ENCODE measurements at regions not wholly inside any gene's neighbourhood (a gene's known extent, or its start where the extent isn't known, plus 50 kb on each side); places are given as distances from the start of the nearest gene placed in this dataset.

GRCh38 chr17:77837917-77838316 lies 120.6 kb upstream of the TNRC6C start:
- TF ChIP-seq EGR1 (IDR thresholded peaks at IDR 0.05; ENCODE audit: low read depth in 2 of 2) (no peak), HNF4G (IDR thresholded peaks at IDR 0.05) (no peak), RAD21 (IDR thresholded peaks at IDR 0.05) (no peak), ZBTB33 (IDR thresholded peaks at IDR 0.05) (no peak), TAF1 (conservative IDR thresholded peaks at IDR 0.05) (no peak), GABPA (IDR thresholded peaks at IDR 0.05 in 1 of 2, conservative IDR thresholded peaks at IDR 0.05 in 1 of 2) (no peak), SP1 (IDR thresholded peaks at IDR 0.05) (no peak), MAX (IDR thresholded peaks at IDR 0.05) (no peak), HNF4A (conservative IDR thresholded peaks at IDR 0.05) (no peak), JUND (IDR thresholded peaks at IDR 0.05) (no peak), YY1 (IDR thresholded peaks at IDR 0.05) (no peak), ATF3 (IDR thresholded peaks at IDR 0.05) (no peak), RXRA (IDR thresholded peaks at IDR 0.05) (no peak), FOXA1 (IDR thresholded peaks at IDR 0.05) (no peak), FOXA2 (IDR thresholded peaks at IDR 0.05) (no peak), NR2F2 (IDR thresholded peaks at IDR 0.05) (no peak)
- TF ChIP-seq, protein P1, sequence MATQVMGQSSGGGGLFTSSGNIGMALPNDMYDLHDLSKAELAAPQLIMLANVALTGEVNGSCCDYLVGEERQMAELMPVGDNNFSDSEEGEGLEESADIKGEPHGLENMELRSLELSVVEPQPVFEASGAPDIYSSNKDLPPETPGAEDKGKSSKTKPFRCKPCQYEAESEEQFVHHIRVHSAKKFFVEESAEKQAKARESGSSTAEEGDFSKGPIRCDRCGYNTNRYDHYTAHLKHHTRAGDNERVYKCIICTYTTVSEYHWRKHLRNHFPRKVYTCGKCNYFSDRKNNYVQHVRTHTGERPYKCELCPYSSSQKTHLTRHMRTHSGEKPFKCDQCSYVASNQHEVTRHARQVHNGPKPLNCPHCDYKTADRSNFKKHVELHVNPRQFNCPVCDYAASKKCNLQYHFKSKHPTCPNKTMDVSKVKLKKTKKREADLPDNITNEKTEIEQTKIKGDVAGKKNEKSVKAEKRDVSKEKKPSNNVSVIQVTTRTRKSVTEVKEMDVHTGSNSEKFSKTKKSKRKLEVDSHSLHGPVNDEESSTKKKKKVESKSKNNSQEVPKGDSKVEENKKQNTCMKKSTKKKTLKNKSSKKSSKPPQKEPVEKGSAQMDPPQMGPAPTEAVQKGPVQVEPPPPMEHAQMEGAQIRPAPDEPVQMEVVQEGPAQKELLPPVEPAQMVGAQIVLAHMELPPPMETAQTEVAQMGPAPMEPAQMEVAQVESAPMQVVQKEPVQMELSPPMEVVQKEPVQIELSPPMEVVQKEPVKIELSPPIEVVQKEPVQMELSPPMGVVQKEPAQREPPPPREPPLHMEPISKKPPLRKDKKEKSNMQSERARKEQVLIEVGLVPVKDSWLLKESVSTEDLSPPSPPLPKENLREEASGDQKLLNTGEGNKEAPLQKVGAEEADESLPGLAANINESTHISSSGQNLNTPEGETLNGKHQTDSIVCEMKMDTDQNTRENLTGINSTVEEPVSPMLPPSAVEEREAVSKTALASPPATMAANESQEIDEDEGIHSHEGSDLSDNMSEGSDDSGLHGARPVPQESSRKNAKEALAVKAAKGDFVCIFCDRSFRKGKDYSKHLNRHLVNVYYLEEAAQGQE (IDR thresholded peaks at IDR 0.05) = no peak
- TF ChIP-seq, protein P2, sequence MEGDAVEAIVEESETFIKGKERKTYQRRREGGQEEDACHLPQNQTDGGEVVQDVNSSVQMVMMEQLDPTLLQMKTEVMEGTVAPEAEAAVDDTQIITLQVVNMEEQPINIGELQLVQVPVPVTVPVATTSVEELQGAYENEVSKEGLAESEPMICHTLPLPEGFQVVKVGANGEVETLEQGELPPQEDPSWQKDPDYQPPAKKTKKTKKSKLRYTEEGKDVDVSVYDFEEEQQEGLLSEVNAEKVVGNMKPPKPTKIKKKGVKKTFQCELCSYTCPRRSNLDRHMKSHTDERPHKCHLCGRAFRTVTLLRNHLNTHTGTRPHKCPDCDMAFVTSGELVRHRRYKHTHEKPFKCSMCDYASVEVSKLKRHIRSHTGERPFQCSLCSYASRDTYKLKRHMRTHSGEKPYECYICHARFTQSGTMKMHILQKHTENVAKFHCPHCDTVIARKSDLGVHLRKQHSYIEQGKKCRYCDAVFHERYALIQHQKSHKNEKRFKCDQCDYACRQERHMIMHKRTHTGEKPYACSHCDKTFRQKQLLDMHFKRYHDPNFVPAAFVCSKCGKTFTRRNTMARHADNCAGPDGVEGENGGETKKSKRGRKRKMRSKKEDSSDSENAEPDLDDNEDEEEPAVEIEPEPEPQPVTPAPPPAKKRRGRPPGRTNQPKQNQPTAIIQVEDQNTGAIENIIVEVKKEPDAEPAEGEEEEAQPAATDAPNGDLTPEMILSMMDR (IDR thresholded peaks at IDR 0.05; ENCODE audit: low read depth, low read length, missing input control) = no peak
- 97% methylated on average over 9 of the region's 9 CpGs for WGBS

More at GRCh38 chr17:77837917-77838316, 120.6 kb upstream of the TNRC6C start:
- no peak overlapping the region for H3K9ac ChIP-seq (ENCODE audit: low read depth in 1 of 2, low read length in 2 of 2)
- H3K4me1 ChIP-seq (ENCODE audit: control insufficient read depth in 4 of 4, insufficient read depth in 4 of 4, low read length in 3 of 4) = peaks cover 0 to 6% (median 0%) of the 10 kb centered on the region in 4 donors
- H3K27me3 ChIP-seq (ENCODE audit: control insufficient read depth in 4 of 4, insufficient read depth in 4 of 4, low read length in 3 of 4) = no peaks in the 10 kb centered on the region
- no peaks in the 10 kb centered on the region for H3K9me3 ChIP-seq (ENCODE audit: control insufficient read depth in 4 of 4, low read length in 3 of 4)
- H3K4me3 ChIP-seq (ENCODE audit: low read depth in 1 of 3, low read length in 3 of 3) = no peak overlapping the region
- DNase-seq (ENCODE audit: low spot score) = no peak
- no peak overlapping the region for H3K27ac ChIP-seq (ENCODE audit: low read depth in 1 of 2, low read length in 2 of 2)
- H3K36me3 ChIP-seq (ENCODE audit: control insufficient read depth in 4 of 4, insufficient read depth in 3 of 4, low read depth in 1 of 4, low read length in 3 of 4) = no peaks in the 10 kb centered on the region

Data from liver (tissue), 8 donors.